DMS114 treated with DMSO at 0.1 percent for 48 hours (cell line): ENCODE measurements at regions not wholly inside any gene's neighbourhood (a gene's known extent, or its start where the extent isn't known, plus 50 kb on each side); places are given as distances from the start of the nearest gene placed in this dataset.
"Not testable (repeated sequence)": the region's sequence is repeated elsewhere in the genome, so short reads cannot be mapped to it uniquely, and the experiment has no call there.

Experiments used
- DNase-seq: peaks from one replicate; lab custom pipeline; 2025; ENCODE audit not compliant: unreplicated experiment; lab: John Stamatoyannopoulos, UW

DNA sequence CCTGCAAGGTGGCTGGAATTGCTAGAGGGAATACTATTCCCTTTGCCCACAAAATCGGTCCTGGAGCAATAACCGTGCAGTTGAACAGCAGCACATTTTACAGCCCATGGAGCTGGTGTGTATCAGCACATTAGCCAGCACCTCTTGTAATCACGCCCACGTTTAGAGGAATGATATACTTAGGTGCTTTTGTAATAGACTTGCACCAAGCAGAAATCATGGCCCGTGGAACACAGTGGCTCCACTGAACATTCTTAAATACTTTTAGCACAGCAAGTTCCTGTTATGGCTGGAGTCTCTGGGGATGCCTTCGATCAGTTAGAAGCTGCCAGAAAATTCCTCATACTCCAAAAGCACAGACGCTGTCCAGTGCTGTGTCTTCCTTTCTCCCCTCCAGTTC lies 218.1 kb upstream of the FAM78B start:
- no peak for DNase-seq

- no peak for DNase-seq
Measured at GRCh38 chr1:166390366-166391033, 223.7 kb upstream of the FAM78B start.

- no peak for DNase-seq
Measured at GRCh38 chr1:166391279-166392066, 224.7 kb upstream of the FAM78B start.

GRCh38 chr1:166395729-166396128 lies 228.9 kb upstream of the FAM78B start:
- no peak for DNase-seq

- not testable (repeated sequence) for DNase-seq
Measured at GRCh38 chr1:166409253-166410082, 242.7 kb upstream of the FAM78B start.

- DNase-seq: no peak
Measured at GRCh38 chr1:166410083-166410385, 243.2 kb upstream of the FAM78B start.

DNA sequence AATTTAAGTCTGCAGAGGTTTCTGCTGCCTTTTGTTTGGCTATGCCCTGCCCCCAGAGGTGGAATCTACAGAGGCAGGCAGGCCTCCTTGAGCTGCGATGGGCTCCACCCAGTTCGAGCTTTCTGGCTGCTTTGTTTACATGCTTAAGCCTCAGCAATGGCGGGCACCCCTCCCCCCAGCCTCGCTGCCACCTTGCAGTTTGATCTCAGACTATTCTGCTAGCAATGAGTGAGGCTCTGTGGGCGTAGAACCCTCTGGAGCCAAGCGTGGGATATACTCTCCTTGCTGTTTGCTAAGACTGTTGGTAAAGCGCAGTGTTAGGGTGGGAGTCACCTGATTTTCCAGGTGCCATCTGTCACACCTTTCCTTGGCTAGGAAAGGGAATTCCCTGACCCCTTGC lies 250.0 kb upstream of the FAM78B start:
- not testable (repeated sequence) for DNase-seq

DNA sequence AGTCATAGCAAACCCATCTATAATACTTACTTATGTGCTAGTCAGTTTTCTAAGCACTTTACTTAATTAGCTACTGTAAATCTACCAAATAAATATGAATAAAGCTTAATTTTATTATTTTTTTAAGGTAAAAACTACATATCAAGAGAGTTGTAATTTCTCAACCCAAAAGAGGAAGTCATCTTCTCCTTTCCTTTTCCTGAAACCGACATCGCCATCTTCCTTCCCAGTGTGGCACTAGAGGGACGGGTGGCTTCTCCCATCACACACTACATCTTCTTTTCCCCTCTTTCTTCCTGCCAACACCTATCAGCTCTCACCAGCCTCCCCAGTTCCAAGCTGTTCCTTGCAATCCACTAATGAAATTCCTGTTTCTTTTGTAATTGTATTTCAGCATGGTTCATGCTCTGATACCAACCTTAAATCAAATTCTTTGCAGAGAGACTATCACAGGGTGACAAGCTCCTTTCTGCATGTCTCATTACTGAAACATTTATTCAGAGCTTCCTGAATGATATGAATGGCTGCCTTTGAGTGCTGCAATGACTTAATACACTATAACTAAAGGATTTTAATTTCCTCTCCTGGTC lies 251.6 kb upstream of the FAM78B start:
- DNase-seq: no peak

- not testable (repeated sequence) for DNase-seq
Measured at GRCh38 chr1:166422586-166422985, 255.8 kb upstream of the FAM78B start.

DNA sequence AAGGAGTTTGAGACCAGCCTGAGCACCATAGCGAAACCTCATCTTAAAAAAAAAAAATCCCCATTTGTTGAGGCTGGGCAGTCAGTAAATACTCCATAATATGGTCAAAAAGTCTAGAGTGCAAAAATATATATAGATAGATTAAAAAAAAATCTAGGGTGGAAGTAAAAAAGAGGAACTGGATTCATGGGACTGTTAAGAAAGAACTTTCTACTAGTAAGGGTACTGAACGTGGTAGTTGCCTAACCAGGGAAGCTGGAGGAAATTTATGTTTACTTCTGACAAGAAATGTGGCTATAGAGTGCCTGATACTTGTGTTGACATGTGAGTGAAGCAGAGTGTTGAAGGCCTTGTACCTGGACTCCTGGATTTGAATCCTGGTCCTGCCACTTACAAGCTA lies 265.9 kb upstream of the FAM78B start:
- DNase-seq: no peak

GRCh38 chr1:166433404-166434304 lies 266.9 kb upstream of the FAM78B start:
- peak; percentile 38 for DNase-seq

GRCh38 chr1:166457700-166458099 lies 290.9 kb upstream of the FAM78B start:
- DNase-seq: no peak

GRCh38 chr1:166464333-166464732 lies 297.5 kb upstream of the FAM78B start:
- no peak for DNase-seq

GRCh38 chr1:166470014-166470413 lies 303.2 kb upstream of the FAM78B start:
- no peak for DNase-seq

GRCh38 chr1:166470441-166470840 lies 303.6 kb upstream of the FAM78B start:
- DNase-seq: no peak

GRCh38 chr1:166471359-166471758 lies 304.6 kb upstream of the FAM78B start:
- no peak for DNase-seq

- DNase-seq: peak; percentile 20
Measured at GRCh38 chr1:166479052-166479631, 312.3 kb upstream of the FAM78B start.

DNA sequence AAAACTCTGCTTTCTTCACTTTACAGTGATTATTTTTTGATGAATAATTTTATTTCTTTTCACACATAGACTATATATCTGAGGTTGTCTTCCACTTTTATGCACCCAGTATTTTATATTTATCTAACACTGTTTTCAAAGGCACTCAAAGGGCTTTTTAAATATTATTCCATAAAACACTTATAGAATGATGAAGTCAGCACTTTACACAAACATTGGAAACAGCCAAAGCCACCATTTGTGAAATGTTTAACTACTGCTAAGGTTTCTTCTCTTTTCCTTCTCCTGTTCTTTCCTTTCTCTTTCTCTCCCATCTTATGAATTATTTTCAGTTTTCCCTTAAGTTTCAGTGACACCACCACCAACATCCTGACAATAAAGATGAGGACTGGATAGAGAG lies 317.7 kb upstream of the FAM78B start:
- no peak for DNase-seq

DNA sequence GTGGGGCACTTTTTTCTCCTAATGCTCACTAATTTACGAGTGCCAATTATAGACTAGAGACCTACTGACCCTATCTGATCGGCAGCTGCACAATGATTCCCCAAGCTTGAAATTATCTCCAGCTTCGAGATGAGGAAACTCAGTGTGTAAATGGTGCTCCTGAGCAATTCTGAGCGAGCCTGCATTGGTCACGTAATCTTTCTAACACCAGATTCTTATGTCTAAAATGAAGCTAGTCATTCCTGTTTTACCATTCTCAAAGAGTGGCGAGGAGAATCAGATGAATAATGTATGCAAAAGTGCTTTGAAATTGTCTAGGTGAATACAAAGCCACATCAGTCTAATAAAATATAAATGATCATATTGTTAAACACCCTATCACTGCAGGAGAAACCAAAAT lies 318.1 kb upstream of the FAM78B start:
- no peak for DNase-seq

GRCh38 chr1:166485620-166486019 lies 318.8 kb upstream of the FAM78B start:
- no peak for DNase-seq
